Mucosa of descending colon (tissue), 3 donors: ENCODE measurements at regions not wholly inside any gene's neighbourhood (a gene's known extent, or its start where the extent isn't known, plus 50 kb on each side); places are given as distances from the start of the nearest gene placed in this dataset.

Source experiments
- ATAC-seq: fragments of 200-7000 bp; cut with Tn5 transposase; one replicate; pipeline ENCODE4 v1.9.1; 2020; ENCODE audit warnings: mild to moderate bottlenecking, moderate library complexity
- DNase-seq, 3 donors: peaks; one replicate each; pipeline ENCODE4 v3.0.0-alpha.2; 2020
- H3K36me3 ChIP-seq: fragments of 200-600 bp; one replicate; pipeline ENCODE4 v1.8.0; 2021; ENCODE audit warnings: low read depth, mild to moderate bottlenecking
- H3K4me1 ChIP-seq: fragments of 200-600 bp; one replicate; pipeline ENCODE4 v1.8.0; 2021; ENCODE audit warnings: low read depth, mild to moderate bottlenecking
- H3K4me3 ChIP-seq: fragments of 200-600 bp; one replicate; pipeline ENCODE4 v1.8.0; 2021; ENCODE audit warnings: mild to moderate bottlenecking
- H3K9me3 ChIP-seq: fragments of 200-600 bp; one replicate; pipeline ENCODE4 v1.8.0; 2021; ENCODE audit warnings: mild to moderate bottlenecking
- CTCF ChIP-seq: fragments of 200-600 bp; IDR thresholded peaks from one replicate; pipeline ENCODE4 v1.8.0; 2022; ENCODE audit warnings: antibody characterized with exemption, mild to moderate bottlenecking
- intact Hi-C, 2 donors: fragments of 100-400 bp; cut with DNase I in 1 of 2; cut with micrococcal nuclease in 1 of 2; formaldehyde crosslinking; loops; one replicate each; pipeline versions ENCODE4 v1.11.0 to v1.11.1; 2022; cut with DNase I, micrococcal nuclease
- donor health status: DM: no; HTN: no; CAD: no; lungs with moderate emphysema.
- donor health status: DM: no; HTN: no; CAD: no.
- donor health status: DM: no; HTN: yes; CAD: no.

GRCh38 chr1:218224101-218224500 is 61.0 kb upstream of the RRP15 start:
- DNase-seq (no peak), ATAC-seq (no peak)
- no peaks in the 10 kb centered on the region for H3K9me3 ChIP-seq
- H3K36me3 ChIP-seq = no peaks in the 10 kb centered on the region
- no peak for TF ChIP-seq CTCF
- H3K4me1 ChIP-seq = no peaks in the 10 kb centered on the region
- no peak overlapping the region for H3K4me3 ChIP-seq
- intact Hi-C loops = no loop called here

GRCh38 chr1:218226005-218226404 is 59.1 kb upstream of the RRP15 start:
- no peak for TF ChIP-seq CTCF
- no peak for DNase-seq
- H3K9me3 ChIP-seq = no peaks in the 10 kb centered on the region
- intact Hi-C loops = no loop called here
- H3K4me3 ChIP-seq = no peak overlapping the region
- no peaks in the 10 kb centered on the region for H3K36me3 ChIP-seq
- no peak for ATAC-seq
- H3K4me1 ChIP-seq = no peaks in the 10 kb centered on the region
